WTC11 (cell line): ENCODE measurements at regions not wholly inside any gene's neighbourhood (a gene's known extent, or its start where the extent isn't known, plus 50 kb on each side); places are given as distances from the start of the nearest gene placed in this dataset.

Experiments used
- ATF1 ChIP-seq: sonication (generic); formaldehyde crosslinking; IDR thresholded peaks from 2 replicates; pipeline ENCODE4 v1.8.1; 2023; ENCODE audit warnings: mild to moderate bottlenecking, moderate library complexity, missing genetic modification reagents
- CDX4 ChIP-seq: fragments of 250-450 bp; sonication (Bioruptor Pico); IDR thresholded peaks from 2 replicates; pipeline ENCODE4 v1.9.0; 2021; ENCODE audit warnings: moderate library complexity, mild to moderate bottlenecking, inconsistent platforms, borderline replicate concordance
- CTCF ChIP-seq: fragments of 200-600 bp; IDR thresholded peaks from 2 replicates; pipeline ENCODE4 v1.8.0; 2022; ENCODE audit warnings: antibody characterized with exemption
- ETV6 ChIP-seq: sonication (generic); formaldehyde crosslinking; IDR thresholded peaks from 2 replicates; pipeline ENCODE4 v1.8.1; 2022; ENCODE audit warnings: mild to moderate bottlenecking, missing genetic modification reagents
- MAX ChIP-seq: sonication (generic); formaldehyde crosslinking; IDR thresholded peaks from 2 replicates; pipeline ENCODE4 v1.8.0; 2022; ENCODE audit warnings: mild to moderate bottlenecking, missing genetic modification reagents
- NFYB ChIP-seq: sonication (generic); formaldehyde crosslinking; conservative IDR thresholded peaks from 2 replicates; pipeline ENCODE4 v1.8.0; 2022; ENCODE audit warnings: low read depth, missing genetic modification reagents
- OVOL2 ChIP-seq: fragments of 250-450 bp; sonication (Bioruptor Pico); IDR thresholded peaks from 2 replicates; pipeline ENCODE4 v1.9.0; 2021; ENCODE audit warnings: mild to moderate bottlenecking, borderline replicate concordance
- RELA ChIP-seq: sonication (generic); formaldehyde crosslinking; IDR thresholded peaks from 2 replicates; pipeline ENCODE4 v1.8.1; 2022; ENCODE audit warnings: missing genetic modification reagents, mild to moderate bottlenecking, borderline replicate concordance
- SMAD4 ChIP-seq: sonication (generic); formaldehyde crosslinking; IDR thresholded peaks from 2 replicates; pipeline ENCODE4 v1.8.0; 2022; ENCODE audit warnings: mild to moderate bottlenecking, missing genetic modification reagents
- ZNF121 ChIP-seq: sonication (generic); formaldehyde crosslinking; IDR thresholded peaks from 2 replicates; pipeline ENCODE4 v1.8.0; 2023; ENCODE audit warnings: missing genetic modification reagents
- ZNF232 ChIP-seq: sonication (generic); formaldehyde crosslinking; IDR thresholded peaks from 2 replicates; pipeline ENCODE4 v1.8.0; 2022; ENCODE audit warnings: mild to moderate bottlenecking, missing genetic modification reagents
- TF ChIP-seq, protein P1 (sequence below): sonication (generic); formaldehyde crosslinking; conservative IDR thresholded peaks from 2 replicates; pipeline ENCODE4 v1.8.1; 2022; ENCODE audit warnings: mild to moderate bottlenecking, missing genetic modification reagents

- no peak for TF ChIP-seq ZNF121
- no peak for TF ChIP-seq CTCF
- TF ChIP-seq RELA, result no peak
- TF ChIP-seq CDX4 (CRISPR knock-in tag), result no peak
- TF ChIP-seq OVOL2 (CRISPR knock-in tag), result no peak
- no peak for TF ChIP-seq ETV6 (CRISPR knock-in tag)
- TF ChIP-seq SMAD4 (CRISPR knock-in tag), result no peak
- TF ChIP-seq, protein P1, sequence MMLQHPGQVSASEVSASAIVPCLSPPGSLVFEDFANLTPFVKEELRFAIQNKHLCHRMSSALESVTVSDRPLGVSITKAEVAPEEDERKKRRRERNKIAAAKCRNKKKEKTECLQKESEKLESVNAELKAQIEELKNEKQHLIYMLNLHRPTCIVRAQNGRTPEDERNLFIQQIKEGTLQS (CRISPR knock-in tag), result no peak
- no peak for TF ChIP-seq MAX (CRISPR knock-in tag)
- no peak for TF ChIP-seq ZNF232
- TF ChIP-seq ATF1 (CRISPR knock-in tag), result no peak
- TF ChIP-seq NFYB (CRISPR knock-in tag), result no peak
Measured at GRCh38 chr1:221604948-221605347, 136.9 kb downstream of the DUSP10 start.
